NCI-H146 treated with DMSO at 0.1 percent for 48 hours (cell line): ENCODE measurements at regions not wholly inside any gene's neighbourhood (a gene's known extent, or its start where the extent isn't known, plus 50 kb on each side); places are given as distances from the start of the nearest gene placed in this dataset.
"Not testable (repeated sequence)": the region's sequence is repeated elsewhere in the genome, so short reads cannot be mapped to it uniquely, and the experiment has no call there.

Source experiments
- DNase-seq: peaks from one replicate; lab custom pipeline; 2025; ENCODE audit not compliant: unreplicated experiment; lab: John Stamatoyannopoulos, UW

DNA sequence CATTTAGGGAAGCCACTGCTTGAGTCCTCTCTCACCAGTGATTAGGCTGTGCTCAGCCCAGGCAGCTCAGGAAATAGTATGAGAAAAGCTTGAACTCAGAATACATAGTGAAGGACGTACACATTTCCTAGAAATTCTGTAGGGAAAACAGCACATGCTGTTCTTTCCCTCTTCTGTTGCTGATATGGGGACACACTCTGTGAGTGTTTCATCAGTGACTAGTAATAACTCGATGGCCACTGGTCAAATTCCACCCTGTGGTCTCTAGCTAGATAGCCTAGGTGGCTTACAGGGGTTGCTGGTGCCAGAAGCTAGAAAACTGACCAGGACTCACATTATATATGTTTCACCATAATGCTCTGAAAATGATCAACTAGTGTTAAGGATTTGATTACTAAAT, 259.8 kb upstream of the SOX4 start:
- DNase-seq: no peak

DNA sequence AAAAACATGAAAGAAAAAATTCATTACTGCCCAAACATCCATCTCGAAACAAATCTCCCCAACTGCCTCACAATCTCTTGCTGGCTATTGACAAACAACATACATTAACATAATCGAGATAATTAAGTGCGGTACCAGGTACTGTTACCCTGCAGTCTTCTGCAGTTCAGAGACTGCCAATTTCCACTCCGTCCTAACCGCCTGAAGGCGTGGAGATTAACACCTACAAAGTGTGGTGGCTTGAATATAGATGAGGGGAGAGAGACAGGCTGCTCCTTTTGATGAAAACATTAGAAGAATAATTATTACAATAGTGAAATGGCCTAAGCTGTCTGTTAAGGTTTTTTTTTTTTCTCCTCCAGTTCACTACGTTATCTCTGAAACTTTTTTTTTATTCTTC, 258.9 kb upstream of the SOX4 start:
- DNase-seq: no peak

DNA sequence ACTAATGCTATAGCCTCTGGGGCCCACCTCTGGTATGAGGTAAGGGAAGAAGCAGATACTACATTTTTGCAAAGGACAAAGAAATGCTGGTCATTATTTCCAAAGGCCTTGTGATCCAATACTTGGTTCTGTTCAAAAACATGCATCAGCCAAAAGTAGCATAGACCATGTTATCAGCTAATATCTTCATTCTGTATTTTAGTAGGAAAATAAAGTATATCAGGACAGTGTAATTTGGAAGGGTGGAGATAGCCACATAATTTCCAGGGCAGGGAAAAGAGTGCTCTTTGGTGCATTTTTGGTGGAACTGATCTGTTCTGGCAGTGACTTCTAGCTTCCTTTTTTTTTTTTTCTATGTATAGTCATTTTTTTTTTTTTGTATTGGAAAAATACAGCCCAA, 258.0 kb upstream of the SOX4 start:
- no peak for DNase-seq

DNA sequence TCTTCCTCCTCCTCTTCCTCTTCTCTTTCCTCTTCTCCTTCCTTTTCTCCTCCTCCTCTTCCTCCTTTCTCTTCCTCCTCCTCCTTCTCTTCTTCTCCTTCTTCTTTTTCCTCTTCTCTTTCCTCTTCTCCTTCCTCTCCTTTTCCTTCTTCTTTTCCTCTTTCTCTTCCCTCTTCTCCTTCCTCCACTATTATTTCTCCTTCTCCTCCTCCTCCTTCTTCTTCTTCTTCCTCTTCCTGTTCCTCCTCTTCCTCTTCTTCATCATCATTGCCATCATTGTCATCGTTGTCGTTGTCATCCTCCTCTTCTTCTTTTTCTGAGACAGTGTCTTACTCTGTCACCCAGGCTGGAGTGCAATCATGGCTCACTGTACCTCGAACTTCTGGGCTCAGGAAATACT, 256.3 kb upstream of the SOX4 start:
- DNase-seq: no peak

DNA sequence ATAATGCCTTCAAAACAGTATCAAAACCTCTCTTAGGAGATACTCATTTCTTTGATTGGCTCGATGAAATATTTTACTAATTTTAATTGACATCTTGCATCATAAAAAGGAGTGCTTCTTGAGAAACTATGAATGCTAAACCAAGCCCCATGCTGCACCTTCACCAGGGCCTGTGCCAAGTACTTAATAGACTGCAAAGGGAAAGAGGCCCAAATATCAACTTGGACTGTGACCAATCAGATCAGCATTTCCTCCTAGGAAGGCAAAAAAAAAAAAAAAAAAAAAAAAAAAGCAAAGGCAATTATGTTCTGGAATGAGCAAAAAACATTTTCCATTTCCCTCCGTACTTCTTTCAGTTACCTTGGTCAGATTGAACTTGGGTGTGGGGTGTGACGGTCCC, 253.0 kb upstream of the SOX4 start:
- no peak for DNase-seq

DNA sequence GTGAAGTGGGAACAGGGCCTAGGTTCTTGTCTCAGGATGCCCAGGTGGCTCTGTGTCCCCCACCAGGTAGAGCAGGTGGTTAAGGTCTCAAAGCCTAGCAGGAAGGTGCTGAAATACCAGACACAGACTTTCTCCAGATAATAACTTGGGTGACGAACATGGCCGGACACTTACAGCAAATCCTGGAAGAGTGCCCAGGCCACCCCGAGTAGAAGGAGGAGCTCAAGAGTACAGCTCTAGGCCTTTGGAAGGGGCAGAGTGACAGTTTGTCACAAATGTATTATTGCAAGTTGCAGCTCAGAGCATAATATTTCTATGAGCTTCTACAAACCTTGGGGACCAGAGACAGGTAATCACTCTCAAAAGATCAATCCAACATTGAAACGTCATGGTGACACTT, 251.6 kb upstream of the SOX4 start:
- DNase-seq: no peak

DNA sequence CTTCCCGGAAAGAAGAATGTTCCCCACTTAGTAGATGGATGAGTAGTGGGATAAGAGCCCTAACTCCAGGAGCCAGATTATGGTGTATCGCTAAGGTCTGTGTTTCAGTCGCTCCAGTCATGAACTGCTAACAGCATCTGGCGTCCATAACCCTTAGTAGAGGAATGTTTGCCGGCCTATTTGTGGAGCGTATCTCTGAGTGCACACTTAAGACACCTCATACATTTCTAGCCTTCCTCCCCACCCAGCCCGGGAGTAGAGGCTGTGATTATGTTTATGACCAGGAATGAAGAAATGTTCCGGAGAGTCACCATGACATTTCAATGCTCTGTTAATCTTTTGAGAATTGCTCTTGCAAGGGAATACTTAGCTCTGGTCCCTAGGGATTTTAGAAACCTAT, 251.1 kb upstream of the SOX4 start:
- DNase-seq: no peak

DNA sequence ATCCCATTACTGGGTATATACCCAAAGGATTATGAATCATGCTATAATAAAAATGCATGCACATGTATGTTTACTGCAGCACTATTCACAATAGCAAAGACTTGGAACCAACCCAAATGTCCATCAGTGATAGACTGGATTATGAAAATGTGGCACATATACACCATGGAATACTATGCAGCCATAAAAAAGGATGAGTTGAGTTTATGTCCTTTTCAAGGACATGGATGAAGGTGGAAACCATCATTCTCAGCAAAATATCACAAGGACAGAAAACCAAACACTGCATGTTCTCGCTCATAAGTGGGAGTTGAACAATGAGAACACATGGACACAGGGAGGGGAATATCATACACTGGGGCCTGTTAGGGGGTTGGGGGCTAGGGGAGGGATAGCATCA, 247.8 kb upstream of the SOX4 start:
- DNase-seq: not testable (repeated sequence)

DNA sequence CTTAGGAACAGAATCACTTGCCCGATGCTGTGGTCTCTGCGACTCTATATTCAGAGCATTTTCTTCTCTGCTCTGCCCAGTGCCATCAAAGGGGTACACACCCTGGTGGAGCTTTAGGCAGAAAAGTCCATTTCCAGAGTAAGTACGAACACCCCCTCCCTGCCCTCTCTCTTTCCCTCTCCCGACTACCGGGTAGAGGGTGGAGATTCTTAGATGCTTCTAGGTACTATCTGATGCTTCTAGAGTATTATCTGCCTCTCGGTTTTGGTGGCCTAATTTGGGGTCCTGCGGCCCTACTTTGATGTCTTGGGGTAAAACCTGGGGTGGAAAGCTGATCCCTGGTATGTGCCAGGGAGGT, 245.4 kb upstream of the SOX4 start:
- no peak for DNase-seq

DNA sequence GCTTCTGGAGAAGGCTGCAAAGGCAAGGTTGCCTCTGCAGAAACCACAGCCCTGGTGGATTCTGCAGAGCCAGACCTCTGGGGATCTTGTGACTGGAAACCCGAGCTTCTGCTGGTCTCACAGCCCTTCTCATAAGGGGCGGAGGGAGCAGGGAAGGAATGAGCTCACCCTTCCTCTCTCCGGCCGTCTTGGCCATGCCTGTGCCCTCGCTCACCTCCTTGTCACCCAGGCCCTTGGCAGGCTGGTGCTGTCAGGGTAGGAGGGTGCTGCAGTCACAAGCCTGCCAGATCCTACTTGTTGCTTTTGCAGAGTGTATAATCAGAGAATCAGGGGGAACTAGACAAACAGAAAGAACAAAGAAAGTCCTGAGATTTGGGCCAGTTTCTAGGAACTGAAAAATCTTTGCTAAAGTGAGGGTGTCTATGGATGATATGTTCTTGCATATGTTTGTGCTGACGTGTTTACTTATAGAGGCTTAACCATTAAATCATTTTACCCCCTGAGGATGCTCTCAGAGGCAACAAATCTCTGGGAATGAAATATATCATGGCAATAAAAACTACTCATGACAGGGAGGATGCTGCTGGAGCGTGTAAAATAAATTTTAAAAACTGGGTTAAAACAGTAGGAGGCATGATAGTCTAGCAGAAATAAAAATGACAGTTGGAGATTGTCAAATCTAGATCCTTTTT, 244.9 kb upstream of the SOX4 start:
- no peak for DNase-seq

DNA sequence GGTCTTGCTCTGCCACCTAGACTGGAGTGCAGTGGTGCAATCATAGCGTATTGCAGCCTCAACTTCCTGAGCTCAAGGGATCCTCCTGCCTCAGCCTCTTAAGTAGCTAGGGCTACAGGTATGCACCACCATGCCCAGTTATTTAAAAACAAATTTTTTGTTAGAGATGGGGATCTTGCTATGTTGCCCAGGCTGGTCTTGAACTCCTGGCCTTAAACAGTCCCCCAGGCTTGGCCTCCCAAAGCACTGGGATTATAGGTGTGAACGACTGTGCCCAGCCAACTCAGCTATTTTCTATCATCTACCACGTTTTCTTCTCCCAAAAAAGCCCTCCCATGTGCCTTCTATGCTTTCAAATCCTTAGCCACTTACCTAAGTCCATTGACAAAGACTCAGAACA, 243.7 kb upstream of the SOX4 start:
- no peak for DNase-seq

DNA sequence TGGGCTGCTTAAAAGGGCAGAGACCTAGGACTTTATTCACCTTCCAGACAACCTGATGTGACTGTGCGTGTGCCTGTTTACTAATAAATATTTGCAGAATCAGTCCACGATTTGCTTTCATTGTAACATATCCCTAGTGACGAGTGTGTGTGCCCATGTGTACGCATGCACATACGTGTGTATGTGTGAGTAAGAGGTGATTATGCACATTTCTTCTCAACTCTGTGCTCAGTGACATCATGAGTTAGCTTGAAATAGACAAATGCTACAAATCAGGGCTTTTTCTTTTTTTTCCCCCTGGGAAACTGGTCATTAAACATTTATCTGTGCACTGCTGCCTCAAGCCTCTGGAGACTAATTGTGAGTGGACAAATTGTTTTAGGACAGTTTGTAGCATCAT, 242.6 kb upstream of the SOX4 start:
- no peak for DNase-seq

DNA sequence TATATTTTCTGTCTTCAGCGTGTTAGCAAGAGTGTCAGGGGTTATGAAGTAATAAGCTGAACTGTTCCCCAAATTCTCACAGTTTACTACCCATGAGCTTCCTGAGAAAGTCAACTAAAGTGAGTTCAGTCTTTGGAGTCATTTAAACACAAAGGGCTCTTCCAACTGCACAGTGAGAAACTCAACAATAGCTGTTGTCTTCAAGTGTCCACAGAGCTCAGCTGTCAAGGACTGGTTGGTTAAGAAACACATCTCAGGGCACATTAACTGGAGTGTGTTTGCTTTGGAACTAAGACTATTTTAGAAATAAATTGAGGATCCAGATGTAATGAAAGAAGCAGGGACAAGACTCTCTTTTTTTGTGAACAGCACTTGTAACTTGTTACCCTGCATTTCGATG, 241.4 kb upstream of the SOX4 start:
- DNase-seq: no peak

DNA sequence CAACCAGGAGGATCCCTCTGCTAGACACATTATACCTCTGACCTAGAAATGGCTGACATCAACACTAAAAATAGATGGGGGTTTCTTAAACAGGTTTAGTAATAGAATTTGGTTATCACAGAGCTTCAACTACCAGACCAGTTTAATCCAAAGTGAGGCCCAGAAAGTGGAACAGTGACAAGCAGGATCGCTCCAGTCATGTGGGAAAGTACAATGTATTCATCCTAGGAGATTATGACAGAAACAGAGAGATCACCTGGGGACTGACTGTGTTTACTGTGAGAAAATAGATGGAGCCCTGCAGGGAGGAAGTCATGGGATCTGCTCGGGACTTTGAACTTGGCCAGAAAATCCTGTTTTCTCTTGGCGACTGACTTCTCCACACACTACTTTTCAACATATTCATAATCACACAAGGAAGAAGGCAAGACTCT, 238.7 kb upstream of the SOX4 start:
- peak; percentile 85 for DNase-seq

DNA sequence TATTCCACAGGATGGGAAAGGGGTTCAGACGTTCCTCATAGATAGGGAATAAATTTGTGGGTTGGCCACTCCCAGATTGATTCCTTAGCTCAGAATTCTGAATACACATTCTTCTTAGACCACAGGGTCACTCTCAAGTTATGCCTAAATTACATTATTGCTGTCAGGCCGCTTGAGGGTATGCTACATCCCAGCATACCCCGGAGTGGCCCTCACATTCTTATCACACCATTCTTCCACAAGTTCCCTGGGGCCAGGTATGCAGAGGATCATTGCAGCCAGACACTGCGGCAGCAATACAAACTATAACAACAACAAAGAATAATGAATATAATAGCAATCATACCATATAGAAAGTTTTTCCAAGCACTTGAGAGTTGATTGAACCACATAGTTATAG, 237.9 kb upstream of the SOX4 start:
- DNase-seq: no peak

DNA sequence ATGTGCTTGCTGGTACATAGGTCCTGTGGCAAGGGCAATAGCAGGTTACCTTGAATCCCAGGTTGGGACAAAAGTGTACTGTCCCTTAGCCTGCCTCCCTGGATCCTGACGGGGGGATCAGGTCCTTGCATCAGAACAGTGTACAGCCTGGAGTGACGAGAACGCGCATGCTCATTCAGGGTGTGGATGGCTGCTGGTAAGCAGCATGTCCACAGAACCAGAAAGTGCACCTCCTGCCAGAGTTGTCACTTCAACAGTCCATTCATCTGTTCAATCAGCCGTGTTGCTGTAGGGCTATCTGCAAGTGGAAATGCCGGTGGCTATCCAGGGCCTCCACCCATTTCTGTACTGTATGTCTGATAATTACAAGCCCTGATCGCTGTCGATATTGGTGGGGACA, 236.3 kb upstream of the SOX4 start:
- DNase-seq: no peak

DNA sequence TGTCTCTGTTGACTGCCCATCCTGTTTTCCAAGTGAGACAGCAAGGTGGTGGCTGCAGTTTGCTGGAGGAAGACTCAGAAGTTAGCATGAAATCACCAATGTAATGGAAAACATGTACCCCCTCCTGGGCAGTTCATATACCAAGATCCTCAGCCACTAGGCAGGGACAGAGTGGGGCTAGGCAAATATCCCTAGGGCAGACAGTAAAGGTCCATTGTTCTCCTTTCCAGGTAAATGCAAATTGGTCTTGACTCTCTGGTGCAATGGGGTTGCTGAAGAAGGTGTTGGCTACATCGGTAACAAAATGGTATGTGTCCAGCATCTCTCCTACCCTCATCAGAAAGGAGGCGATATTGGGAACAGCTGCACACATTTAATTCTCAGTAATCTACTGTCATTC, 233.6 kb upstream of the SOX4 start:
- no peak for DNase-seq

DNA sequence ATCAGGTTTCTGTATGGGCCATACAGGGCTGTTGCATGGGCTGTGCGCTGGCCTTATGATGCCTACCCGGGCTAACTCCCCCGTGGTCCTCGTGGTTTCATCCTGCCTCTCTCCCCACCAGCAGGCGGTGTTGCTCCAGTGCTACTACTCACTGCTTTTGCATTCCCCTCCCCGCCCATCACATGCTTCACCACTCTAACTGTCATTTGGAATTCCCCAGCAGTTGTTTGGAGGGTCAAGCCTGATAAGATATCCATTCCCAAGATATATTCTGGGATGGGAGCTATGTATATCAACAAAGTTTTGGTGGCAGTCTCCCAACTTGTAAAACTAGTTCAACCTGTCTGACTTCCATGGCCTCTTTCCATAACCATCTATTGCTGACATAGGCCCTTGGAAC, 233.2 kb upstream of the SOX4 start:
- no peak for DNase-seq

DNA sequence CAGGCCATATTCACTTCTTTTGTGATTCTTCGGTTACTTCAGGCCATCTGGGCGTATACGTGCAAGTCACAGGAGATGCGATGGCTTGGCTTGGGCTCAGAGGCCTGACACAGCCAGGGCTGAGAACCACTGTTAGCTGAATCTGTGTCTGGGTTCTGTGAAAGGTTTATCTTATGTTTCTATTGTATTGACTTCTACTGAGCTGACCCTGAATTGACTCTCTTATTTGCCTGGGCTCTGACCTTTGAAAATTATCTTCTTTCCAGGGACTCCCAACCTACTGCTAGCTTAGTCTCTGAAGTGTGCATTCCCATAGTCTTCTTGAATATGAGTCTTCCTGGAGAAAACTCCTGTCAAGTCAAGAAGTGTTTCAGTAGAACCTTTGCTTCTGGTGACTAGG, 226.4 kb upstream of the SOX4 start:
- no peak for DNase-seq

DNA sequence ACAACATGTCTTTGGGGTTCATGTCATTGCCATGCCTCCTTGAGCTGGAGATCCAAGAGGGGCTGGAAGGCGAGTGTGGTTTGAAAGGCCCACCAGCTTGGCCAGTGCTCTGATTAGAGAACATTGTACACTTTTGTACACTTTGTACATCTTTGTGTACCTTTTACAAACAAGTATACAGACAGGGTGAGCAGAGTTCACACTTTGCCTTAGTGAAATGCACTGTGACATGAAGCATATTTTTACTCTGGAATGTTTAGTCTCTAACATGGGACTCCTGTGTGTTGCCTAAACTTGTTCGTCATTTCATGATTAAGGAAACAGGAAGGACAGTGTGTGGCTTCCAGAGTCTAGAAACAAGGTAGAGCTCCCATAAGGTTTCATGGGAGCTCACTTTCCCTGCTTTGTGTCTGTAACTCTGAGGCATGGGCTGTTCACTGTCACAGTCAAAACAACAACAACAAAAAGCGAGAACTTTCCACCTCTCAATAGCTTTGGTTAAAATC, 225.8 kb upstream of the SOX4 start:
- DNase-seq: no peak

DNA sequence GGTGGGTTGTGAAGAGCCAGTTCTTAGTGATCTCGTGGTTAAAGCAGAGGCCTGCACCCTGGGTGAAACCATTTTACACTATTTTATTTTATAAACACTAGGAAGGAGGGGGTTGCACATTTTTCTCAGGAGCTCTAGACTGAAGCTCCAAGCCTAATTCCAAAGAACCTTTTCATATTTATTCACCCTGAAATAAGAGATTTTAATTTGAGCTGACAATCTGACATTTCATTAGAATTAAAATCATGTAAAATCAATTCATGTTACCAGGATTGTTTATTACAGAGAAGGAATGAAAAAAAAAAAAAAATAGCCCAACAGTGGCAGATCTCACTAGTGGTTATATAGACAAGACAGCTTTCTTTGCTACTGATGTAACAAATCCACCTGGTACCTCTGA, 222.5 kb upstream of the SOX4 start:
- no peak for DNase-seq

DNA sequence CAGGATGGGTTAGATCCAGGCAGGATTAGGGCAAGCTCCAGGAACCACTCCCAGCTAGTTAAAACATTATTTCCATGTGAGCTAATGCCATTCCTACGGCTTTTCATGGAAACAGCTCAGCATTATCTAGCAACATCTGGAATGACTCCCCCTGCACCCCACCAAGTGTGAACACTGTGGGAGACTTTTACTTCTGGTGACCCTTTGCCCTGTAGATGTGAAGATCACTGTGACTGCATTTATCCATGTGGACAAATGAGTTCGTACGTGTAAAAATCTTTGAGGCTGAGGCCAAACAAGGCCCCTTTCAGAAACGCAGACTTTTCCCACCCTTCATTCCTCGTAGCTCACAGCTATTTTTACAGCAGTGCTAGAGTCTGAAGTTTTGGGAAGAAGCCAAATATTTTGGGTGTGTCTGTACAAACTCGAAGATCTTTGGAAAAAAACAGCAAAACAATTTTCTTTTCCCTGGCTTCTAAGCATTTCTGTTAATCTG, 221.8 kb upstream of the SOX4 start:
- no peak for DNase-seq
